ENCODE measurements at regions not wholly inside any gene's neighbourhood (a gene's known extent, or its start where the extent isn't known, plus 50 kb on each side); places are given as distances from the start of the nearest gene placed in this dataset.

GRCh38 chr1:43065616-43066399 is 106.3 kb downstream of the EBNA1BP2 start:
- H3K27me3 Mint-ChIP-seq (ENCODE audit: insufficient read depth, low read depth, poor library complexity) = peaks cover 6% of the 10 kb centered on the region
- Histone ChIP-seq H3F3A (replicated peaks; ENCODE audit: low read depth) (peaks cover 10% of the 10 kb centered on the region; the same call in 1 of the 2 replicates), H3K4me2 (no peak overlapping the region), H3K4me3 (no peak overlapping the region), H3K79me2 (replicated peaks; ENCODE audit: insufficient read depth) (no peaks in the 10 kb centered on the region), H3K9me2 (ENCODE audit: insufficient read depth) (peaks cover 4% of the 10 kb centered on the region; the same call in 1 of the 2 replicates), H3K36me3 (ENCODE audit: insufficient read depth) (no peaks in the 10 kb centered on the region), H3K27me3 (ENCODE audit: insufficient read depth) (peaks cover 12% of the 10 kb centered on the region; the same call in 1 of the 2 replicates), H3K4me1 (ENCODE audit: insufficient read depth) (peaks cover 22% of the 10 kb centered on the region), H4K20me1 (replicated peaks; ENCODE audit: insufficient read depth) (no peaks in the 10 kb centered on the region), H3K27ac (ENCODE audit: low read depth) (no peak overlapping the region), H2AFZ (no peak overlapping the region)
- H3K9me3 Mint-ChIP-seq = no peaks in the 10 kb centered on the region
- no peak for TF ChIP-seq STAT1 (IDR thresholded peaks at IDR 0.05; ENCODE audit: unreplicated experiment)
- no peak for TF ChIP-seq ZNF462 (CRISPR knock-in tag; IDR thresholded peaks at IDR 0.05)
- no peak for TF ChIP-seq JUNB (IDR thresholded peaks at IDR 0.05; ENCODE audit: unreplicated experiment)
- TF ChIP-seq NANOG (IDR thresholded peaks at IDR 0.05; ENCODE audit: borderline replicate concordance) = no peak
- TF ChIP-seq CTCF (conservative IDR thresholded peaks at IDR 0.05; ENCODE audit: low read depth in 2 of 2) = no peak
- no peak for TF ChIP-seq ETS1 (IDR thresholded peaks at IDR 0.05)
- TF ChIP-seq POLR2AphosphoS5 (IDR thresholded peaks at IDR 0.05; ENCODE audit: low read depth) = no peak
- no peak for TF ChIP-seq ZNF114 (CRISPR knock-in tag; IDR thresholded peaks at IDR 0.05)
- no peak for TF ChIP-seq EZH2 (IDR thresholded peaks at IDR 0.05; ENCODE audit: low read depth, unreplicated experiment)
- no peak for TF ChIP-seq REST (IDR thresholded peaks at IDR 0.05; ENCODE audit: unreplicated experiment)
- no peak for TF ChIP-seq EZH2phosphoT487 (IDR thresholded peaks at IDR 0.05; ENCODE audit: unreplicated experiment)
- TF ChIP-seq CREB1 (CRISPR knock-in tag; IDR thresholded peaks at IDR 0.05; ENCODE audit: low read depth) = no peak
- TF ChIP-seq ZNF331 (CRISPR knock-in tag; IDR thresholded peaks at IDR 0.05; ENCODE audit: low read depth) = no peak
- DNase-seq (ENCODE audit: low spot score) (no peak), ATAC-seq (no peak)
- no peaks in the 10 kb centered on the region for H3K36me3 Mint-ChIP-seq (ENCODE audit: low read depth)
- no peak overlapping the region for H3K27ac Mint-ChIP-seq
- no peak overlapping the region for H3K4me3 Mint-ChIP-seq
- H3K4me1 Mint-ChIP-seq = peaks cover 24% of the 10 kb centered on the region
